ENCODE measurements at regions not wholly inside any gene's neighbourhood (a gene's known extent, or its start where the extent isn't known, plus 50 kb on each side); places are given as distances from the start of the nearest gene placed in this dataset.
"Not testable (repeated sequence)": the region's sequence is repeated elsewhere in the genome, so short reads cannot be mapped to it uniquely, and the experiment has no call there.

DNA sequence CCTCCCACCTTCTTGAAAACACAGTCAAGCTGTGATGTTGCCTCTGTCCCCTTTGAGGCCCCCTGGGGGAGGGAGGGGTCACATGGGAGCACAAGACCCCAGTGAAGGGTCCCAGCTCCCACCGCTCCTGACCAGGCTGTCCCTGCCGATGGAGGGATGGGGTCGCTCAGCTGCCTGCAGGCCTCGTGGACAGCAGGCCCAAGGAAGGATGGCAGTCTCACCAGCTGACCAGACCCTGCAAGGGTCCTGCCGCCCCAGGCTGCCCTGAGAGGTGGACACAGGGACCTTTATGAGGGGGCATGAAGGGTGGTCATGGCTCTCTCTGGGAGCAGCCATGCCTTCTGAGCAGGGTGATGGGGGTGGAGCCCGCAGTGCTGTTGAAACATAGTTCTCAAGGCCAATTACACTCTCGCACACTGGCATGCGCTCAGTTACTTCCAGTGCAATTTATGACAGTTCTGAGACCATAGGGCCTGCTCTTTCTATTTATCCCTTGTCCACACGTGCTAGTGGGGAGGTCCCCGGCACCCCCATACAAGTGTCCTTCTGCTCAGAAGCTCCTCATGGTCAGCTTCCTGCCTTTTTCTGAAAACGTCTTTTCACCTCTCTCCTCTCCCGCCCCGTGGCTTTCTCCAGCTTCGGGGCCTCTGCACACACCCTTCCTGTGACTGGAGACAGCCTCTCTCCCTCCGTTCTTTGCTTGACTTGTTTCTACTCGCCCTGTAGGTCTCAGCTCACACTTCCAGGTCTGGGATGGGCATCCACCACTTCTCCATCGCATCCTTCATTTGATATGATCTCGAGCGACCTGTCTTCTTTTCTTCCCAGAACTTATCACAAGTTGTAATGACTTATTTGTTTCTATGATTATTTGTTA, 313.1 kb downstream of the ADGRD1 start:
- ATAC-seq (no peak), DNase-seq (peak; percentile 21)
- intact Hi-C loops (cut with micrococcal nuclease), result no loop called here

DNA sequence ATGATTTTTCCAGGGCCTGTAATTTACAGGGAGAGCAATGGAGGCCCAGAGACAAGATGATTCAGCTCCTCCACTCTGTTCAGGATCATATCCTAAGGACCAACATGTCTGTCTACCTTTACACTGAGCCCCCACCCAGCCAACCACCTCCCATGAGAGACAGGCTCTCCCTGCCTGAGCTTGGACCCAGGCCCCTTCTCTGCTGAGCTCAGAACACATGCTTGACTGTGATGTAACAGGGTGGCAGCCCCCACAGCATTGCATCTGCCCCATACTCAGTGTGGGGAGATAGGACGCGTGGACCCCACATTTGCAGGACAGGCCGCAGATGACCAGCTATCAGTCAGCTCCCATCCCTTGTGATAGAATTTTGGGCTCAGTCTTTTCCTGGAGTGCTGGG, 313.9 kb downstream of the ADGRD1 start:
- no peak for ATAC-seq

DNA sequence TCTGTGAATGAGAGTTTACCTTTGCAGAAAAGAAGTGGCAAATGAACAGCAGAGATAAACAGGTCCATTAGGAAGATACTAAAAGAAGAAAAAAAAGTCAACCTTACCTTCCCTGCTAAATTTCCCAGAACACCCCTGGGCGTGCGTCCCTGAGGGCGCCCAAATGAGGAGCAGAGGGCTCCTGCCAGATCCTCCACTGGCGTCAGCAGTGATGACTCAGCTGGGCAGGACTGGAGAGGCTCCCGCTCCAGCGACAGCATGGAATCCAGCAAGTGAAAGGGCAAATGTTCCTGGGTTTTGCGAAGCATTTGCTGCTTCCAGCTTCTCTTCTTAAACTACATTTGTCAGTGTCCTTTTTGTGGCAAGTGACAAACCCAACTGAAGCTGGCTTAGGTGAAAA, 314.4 kb downstream of the ADGRD1 start:
- intact Hi-C loops (cut with micrococcal nuclease), result not testable (repeated sequence)
- ATAC-seq (peak; percentile 96), DNase-seq (peak; percentile 79)

More for the DNA sequence above, 313.9 kb downstream of the ADGRD1 start:
- peak; percentile 13 for DNase-seq
- intact Hi-C loops (cut with micrococcal nuclease), result no loop called here

DNA sequence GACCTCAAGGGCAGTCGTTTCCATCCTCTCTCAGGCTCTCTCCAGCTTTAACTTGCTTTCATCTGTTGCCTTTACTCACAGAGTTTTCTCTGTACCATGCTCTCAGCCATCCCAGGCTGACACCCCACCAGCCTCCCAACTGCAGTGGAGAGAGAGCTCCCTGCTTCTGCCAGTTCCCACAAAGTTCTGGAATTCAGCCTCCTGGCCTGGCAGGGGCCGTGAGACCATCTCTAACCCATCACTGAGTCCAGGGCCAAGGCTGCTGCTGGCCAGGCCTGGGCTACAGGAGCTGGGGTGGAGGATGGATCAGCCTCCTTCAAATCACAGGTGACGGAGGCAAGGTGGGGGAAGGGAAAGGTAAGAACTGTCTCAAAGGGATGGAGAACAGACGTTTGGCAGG, 314.9 kb downstream of the ADGRD1 start:
- intact Hi-C loops (cut with micrococcal nuclease), result not testable (repeated sequence)
- peak; percentile 63 for ATAC-seq
- peak; percentile 50 for DNase-seq

DNA sequence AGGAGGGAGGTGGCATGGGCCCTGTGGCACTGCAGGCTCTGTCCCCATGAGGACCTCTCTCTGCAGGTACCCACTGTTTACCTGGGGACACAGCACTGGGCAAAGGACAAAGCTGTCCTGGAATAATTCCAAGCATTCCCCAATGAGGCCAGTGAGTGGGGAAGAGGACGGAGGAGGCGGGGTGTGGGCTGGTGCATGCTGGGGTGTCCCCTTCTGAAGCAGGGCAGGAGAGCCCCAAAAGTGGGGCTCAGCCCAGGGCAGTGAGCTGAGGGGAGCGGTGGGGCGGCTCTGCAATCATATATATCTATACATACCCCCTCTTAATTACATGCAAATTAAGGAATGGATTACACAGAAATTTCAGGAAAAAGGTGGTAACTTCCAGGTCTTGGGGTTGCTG, 315.8 kb downstream of the ADGRD1 start:
- DNase-seq (peak; percentile 0), ATAC-seq (no peak)
- intact Hi-C loops (cut with micrococcal nuclease), result no loop called here

GRCh38 chr12:131269977-131270376, 316.3 kb downstream of the ADGRD1 start:
- intact Hi-C loops (cut with micrococcal nuclease); ATAC-seq: not testable (repeated sequence)
- peak; percentile 10 for DNase-seq

DNA sequence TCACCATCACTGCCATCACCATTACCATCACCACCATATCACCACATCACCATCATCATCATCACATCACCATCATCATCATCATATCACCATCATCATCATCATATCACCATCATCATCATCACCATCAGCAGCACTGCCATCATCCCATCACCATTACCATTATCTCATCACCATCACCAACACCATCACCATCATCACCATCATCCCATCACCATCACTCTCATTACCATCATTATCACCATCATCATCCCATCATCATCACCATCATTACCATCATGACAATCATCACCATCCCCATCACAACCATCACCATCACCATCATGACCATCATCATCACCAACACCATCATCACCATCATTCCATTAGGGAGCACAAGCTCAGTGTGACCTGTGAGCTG, 318.0 kb downstream of the ADGRD1 start:
- ATAC-seq (no peak), DNase-seq (no peak)
- intact Hi-C loops (cut with micrococcal nuclease), result no loop called here

DNA sequence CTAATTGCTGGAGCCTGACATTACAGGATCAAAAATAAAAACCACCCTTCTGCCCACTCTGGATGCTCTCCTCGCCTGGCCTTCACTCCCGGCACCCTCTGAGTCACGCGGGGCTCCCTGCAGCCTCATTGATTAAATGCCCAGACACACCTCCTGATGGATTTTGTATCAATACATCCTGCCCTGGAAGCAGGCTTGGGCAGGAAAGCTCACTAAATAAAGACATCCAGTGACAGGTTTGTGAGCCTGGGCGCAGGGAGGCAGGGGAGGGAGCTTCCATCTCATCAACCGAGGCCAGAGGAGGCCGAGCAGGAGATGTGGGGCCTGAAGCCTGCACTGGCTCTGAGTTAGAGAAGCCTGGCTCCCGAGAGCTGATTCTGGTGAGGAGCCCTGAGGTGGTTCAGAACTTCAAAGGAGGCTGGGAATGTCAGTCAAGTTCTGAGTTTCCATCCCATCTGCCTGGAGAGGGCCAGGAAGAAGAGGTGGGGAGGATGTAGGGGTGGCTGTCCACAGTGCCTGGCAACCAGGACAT, 318.6 kb downstream of the ADGRD1 start:
- ATAC-seq; intact Hi-C loops (cut with micrococcal nuclease): not testable (repeated sequence)

GRCh38 chr12:131273291-131273845, 319.7 kb downstream of the ADGRD1 start:
- peak; percentile 13 for DNase-seq
- intact Hi-C loops (cut with micrococcal nuclease), result no loop called here
- ATAC-seq, result no peak

More for the DNA sequence above, 318.6 kb downstream of the ADGRD1 start:
- peak; percentile 13 for DNase-seq

DNA sequence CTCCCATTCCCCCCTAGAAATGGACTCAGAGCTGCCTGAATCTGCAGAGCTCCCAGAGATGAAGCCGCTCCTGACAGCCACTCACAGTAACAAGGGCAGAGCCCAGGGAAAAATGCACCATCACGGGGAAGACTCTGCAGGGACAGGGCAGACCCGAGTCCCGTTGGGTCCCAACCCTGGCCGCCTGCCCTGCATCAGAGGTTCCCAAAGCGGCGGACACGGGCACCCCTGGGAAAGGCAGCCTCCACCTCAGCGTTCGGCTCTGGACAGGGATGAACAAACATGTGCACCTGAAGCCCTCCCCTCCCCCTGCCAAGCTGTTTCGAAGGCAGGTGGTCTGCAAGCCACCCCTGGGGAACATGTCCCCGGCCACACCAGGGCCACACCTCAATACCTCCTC, 320.4 kb downstream of the ADGRD1 start:
- DNase-seq, result peak; percentile 15

DNA sequence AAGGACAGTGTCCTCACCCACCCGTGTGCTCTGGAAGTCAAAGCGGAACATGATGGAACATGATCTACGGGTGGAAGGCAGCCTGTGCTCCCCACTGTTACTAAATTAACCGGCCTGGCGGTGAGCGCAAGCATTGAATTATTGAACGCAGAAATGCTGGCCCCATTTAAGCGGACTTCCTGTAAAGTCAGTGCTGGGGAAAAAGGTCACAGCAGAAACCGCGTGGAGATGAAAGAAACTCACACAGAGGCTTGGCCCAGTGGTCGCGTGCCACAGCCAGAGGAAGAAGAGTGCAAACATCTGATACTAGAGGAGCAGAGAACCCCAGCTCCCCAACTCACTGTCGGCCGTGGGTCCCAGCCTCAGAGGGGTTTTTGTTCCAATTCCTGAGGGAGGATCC, 321.2 kb downstream of the ADGRD1 start:
- intact Hi-C loops (cut with micrococcal nuclease), result no loop called here
- DNase-seq, result peak; percentile 12

More for the DNA sequence above, 320.4 kb downstream of the ADGRD1 start:
- intact Hi-C loops (cut with micrococcal nuclease), result no loop called here
- no peak for ATAC-seq

DNA sequence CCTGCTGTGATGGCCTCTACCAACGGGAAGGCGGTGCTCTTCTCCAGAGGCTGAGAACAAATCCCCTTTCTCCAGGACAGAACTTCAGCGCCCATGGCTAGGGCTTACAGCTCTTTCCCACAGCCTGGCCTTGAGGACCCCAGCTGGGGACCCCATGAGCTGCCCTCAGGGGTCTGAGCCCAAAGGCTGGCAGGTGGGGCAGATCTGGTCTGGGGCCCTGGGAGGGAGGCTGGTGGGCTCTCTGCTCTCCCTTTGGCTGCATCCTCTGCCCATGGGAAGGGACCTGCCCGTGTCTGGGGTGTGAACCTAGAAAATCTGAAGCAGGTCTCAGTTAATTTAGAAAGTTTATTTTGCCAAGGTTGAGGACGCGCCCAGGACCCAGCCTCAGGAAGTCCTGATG, 322.1 kb downstream of the ADGRD1 start:
- intact Hi-C loops (cut with micrococcal nuclease), result no loop called here
- DNase-seq (peak; percentile 8), ATAC-seq (no peak)

More for the DNA sequence above, 321.2 kb downstream of the ADGRD1 start:
- no peak for ATAC-seq

- DNase-seq (peak; percentile 19), ATAC-seq (no peak)
- intact Hi-C loops (cut with micrococcal nuclease), result no loop called here
Measured at GRCh38 chr12:131276501-131277185, 322.9 kb downstream of the ADGRD1 start.

DNA sequence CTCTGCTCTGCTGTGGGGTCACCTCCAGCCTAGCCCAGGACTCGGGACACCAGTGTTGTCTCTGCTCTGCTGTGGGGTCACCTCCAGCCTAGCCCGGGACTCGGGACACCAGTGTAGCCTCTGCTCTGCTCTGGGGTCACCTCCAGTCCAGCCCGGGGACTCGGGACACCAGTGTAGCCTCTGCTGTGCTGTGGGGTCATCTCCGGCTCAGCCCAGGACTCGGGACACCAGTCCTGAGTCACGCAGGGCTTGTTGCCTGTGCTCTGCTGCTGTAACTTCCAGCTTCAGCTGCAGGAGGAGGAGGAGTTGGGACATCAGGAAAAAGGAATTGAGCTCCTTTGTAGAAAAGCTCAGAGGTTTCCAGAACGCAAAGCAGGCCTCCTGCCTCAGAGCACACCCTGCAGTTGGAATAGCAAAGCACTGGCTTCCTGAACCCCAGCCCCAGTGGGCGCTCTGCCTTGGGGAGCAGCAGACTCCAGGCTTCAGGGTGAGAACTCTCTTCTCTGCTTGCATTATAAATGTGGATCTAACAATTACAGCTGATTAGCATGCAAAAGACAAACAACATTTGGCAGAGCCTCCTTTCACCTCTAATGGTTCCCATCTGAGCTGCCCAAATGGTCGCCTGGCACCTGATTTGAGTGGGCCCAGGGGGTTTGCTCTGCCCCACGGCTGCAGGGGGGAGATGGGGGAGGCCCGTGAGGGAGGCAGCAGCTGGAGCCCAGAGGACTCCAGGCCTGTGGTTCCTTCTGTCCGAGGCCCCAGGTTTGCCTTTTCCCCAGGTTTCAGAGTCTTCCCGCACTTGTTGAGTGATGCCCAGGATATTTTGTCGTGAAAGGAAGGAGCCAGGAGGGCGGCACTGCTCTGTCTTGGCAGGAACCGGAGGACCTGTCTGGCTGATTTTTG, 323.7 kb downstream of the ADGRD1 start:
- intact Hi-C loops (cut with micrococcal nuclease); ATAC-seq: not testable (repeated sequence)
- DNase-seq, result peak; percentile 19

GRCh38 chr12:131278451-131279115, 324.9 kb downstream of the ADGRD1 start:
- intact Hi-C loops (cut with micrococcal nuclease); ATAC-seq: not testable (repeated sequence)
- DNase-seq, result peak; percentile 18

DNA sequence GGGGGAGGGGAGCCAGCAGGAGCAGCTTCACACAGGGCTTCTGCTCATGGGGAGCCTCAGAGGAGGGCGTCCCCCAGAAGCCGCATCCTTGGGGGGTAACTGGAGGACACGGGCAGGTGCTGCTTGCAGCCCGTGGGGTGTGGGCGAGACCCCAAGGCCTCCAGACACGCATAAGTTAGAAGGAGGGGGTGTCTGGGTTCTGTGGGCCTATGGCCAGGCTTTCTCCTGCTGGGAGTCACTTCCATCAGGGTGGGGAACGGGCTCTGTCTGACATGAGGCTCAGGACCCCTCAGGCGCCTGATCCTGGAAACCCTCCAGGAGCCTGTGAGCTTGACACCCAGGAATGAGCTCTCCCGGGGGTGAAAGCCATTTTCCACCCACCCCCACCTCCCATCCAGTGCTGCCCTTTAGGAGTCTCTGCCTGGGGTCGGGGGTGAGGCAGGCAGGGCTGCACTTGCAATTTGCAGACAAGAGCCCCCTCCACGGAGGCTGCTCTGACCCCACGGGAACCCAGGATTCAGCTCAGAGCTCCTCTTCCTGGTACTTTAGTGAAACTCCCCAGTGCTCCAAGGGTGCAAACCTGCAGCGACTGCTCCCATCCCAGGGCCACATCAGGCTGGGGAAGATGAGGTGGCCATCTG, 325.7 kb downstream of the ADGRD1 start:
- peak; percentile 15 for DNase-seq
- intact Hi-C loops (cut with micrococcal nuclease), result no loop called here
- ATAC-seq, result no peak

DNA sequence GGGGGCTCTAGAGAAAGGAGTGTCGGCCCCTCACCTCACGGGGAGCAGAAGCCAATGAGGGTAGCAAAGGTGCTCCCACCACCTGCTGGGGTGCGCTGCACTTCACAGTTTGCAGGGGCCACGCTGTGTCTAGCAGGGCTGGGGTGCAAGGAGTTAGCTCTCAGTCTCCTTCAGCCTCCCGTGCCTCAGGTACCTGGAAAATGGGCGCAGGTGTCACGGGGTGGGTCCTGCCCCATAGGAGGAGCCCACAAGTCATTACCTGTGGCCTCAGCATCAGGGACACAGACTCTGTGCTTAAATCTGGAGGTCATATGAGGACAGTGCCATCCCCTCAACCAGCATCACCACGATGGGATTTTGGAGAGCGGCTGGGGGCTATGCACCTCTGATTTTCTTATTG, 326.7 kb downstream of the ADGRD1 start:
- peak; percentile 7 for DNase-seq
- no peak for ATAC-seq
- intact Hi-C loops (cut with micrococcal nuclease), result no loop called here

GRCh38 chr12:131281016-131281415, 327.3 kb downstream of the ADGRD1 start:
- intact Hi-C loops (cut with micrococcal nuclease), result no loop called here
- no peak for ATAC-seq

More at GRCh38 chr12:131281016-131281415, 327.3 kb downstream of the ADGRD1 start:
- peak; percentile 13 for DNase-seq

All from left ventricle myocardium superior (tissue), 1 donor.